GM21360 (cell line): ENCODE measurements at regions not wholly inside any gene's neighbourhood (a gene's known extent, or its start where the extent isn't known, plus 50 kb on each side); places are given as distances from the start of the nearest gene placed in this dataset.
"Not testable (repeated sequence)": the region's sequence is repeated elsewhere in the genome, so short reads cannot be mapped to it uniquely, and the experiment has no call there.

Experiments used
- ATAC-seq: cut with Tn5 transposase; IDR thresholded peaks from one replicate; pipeline ENCODE4 v1.9.1; 2021; ENCODE audit warnings: mild to moderate bottlenecking, moderate library complexity; ENCODE audit not compliant: unreplicated experiment

DNA sequence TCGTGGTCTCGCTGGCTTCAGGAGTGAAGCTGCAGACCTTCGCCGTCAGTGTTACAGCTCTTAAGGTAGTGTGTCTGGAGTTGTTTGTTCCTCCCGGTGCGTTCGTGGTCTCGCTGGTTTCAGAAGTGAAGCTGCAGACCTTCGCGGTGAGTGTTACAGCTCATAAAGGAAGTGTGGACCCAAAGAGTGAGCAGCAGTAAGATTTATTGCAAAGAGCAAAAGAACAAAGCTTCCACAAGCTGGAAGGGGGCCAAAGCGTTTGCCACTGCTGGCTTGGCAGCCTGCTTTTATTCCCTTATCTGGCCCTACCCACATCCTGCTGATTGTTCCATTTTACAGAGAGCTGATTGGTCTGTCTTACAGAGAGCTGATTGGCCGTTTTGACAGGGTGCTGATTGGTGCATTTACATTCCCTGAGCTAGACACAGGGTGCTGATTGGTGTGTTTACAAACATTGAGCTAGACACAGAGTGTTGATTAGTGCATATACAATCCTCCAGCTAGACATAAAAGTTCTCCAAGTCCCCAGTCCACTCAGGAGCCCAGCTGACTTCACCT is 1256.0 kb downstream of the STIM2 start:
- not testable (repeated sequence) for ATAC-seq

DNA sequence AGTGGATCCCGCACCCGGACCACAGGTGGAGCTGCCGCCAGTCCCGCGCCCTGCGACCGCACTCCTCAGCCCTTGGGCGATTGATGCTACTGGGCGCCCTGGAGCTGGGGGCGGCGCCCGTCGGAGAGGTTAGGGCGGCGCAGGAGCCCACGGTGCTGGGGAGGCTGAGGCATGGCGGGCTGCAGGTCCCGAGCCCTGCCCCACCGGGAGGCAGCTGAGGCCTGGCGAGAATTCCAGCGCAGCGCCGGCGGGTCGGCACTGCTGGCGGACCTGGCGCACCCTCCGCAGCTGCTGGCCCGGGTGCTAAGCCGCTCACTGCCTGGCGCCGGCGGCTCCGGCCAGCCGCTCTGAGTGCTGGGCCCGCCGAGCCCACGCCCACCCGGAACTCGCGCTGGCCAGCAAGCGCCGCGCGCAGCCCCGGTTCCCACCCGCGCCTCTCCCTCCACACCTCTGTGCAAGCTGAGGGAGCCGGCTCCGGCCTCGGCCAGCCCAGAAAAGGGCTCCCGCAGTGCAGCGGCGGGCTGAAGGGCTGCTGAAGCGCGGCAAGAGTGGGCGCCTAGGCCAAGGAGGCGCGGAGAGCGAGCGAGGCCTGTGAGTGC is 1256.5 kb downstream of the STIM2 start:
- ATAC-seq = no peak

GRCh38 chr4:28146191-28146590 is 1285.5 kb downstream of the STIM2 start:
- ATAC-seq = no peak

DNA sequence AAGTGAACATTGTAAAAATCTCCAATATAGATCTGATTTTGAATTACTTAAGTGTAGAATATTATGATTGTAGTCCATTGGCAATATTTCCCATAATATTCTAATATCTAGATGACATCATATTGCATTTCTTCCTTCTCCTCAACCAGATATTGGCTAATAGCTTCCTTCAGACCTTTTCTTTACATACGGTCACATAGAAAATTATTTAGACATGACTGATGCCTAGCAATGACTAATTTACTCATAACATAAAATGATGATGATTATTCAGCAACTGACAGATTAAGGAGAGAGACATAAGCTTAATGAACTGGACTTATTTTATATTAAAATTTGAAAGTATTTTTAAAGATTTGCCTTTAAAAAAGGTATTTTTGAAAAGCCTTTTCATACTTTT is 1287.6 kb downstream of the STIM2 start:
- no peak for ATAC-seq

- no peak for ATAC-seq
Observed at GRCh38 chr4:28149762-28150161, 1289.1 kb downstream of the STIM2 start.

GRCh38 chr4:28151314-28151713 is 1290.7 kb downstream of the STIM2 start:
- no peak for ATAC-seq

DNA sequence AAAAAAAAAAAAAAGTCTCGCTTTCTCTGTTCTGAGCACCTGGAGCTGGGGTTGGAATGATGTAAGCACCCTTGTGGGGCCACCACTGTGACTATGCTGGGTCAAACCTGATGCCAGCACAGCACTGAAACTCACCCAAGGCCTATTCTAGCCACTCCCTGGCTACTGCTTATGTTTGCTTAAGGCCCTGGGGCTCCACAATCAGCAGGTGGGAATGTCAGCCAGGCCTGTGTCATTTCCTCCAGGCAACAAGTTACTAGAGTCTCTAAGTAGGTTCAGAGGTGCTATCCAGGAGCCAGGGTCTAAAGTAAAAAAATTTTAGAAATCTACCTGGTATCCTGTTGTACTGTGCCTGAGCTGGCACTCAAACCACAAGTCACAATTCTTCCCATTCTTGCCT is 1306.8 kb downstream of the STIM2 start:
- ATAC-seq = no peak

GRCh38 chr4:28176942-28177341 is 1316.3 kb downstream of the STIM2 start:
- no peak for ATAC-seq

DNA sequence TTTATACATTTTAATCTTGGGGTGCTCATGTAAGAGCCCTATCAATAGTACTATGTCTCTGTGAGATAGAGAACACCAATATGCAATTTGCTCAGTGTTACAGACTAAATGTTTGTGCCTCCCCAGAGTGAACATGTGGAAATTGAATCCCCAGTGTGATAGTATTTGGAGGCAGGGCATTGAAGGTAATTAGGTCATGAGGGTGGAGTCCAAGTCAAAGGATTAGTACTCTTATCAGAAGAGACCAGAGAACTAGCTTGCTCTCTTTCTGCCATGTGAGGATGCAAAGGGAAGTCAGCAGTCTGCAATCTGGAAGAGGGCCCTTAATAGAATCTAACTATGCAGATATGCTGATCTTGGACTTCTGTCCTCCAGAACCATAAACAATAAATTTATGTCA is 1317.0 kb downstream of the STIM2 start:
- no peak for ATAC-seq

- ATAC-seq = no peak
Observed at GRCh38 chr4:28179126-28179525, 1318.5 kb downstream of the STIM2 start.

GRCh38 chr4:28209371-28209924 is 1348.8 kb downstream of the STIM2 start:
- ATAC-seq = no peak

- no peak for ATAC-seq
Observed at GRCh38 chr4:28211676-28212470, 1351.2 kb downstream of the STIM2 start.

DNA sequence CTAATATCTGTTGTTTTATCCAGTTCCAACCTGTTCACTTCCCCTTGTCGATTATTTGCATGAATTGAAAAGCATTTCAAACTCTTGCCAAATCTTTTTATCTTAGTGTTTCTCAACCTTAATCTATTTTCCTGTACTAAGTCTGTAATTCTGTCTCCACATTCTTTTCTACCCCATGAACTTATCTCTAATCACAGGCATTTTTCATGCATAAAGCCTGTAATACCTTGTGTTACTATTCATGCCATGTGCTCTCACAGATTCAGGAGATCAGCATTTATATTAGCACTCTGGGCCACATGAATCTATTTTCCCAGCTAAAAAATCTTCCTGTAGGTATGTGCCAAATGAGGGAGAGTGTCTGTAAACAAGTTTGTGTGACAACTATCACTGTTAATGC is 1360.9 kb downstream of the STIM2 start:
- no peak for ATAC-seq

DNA sequence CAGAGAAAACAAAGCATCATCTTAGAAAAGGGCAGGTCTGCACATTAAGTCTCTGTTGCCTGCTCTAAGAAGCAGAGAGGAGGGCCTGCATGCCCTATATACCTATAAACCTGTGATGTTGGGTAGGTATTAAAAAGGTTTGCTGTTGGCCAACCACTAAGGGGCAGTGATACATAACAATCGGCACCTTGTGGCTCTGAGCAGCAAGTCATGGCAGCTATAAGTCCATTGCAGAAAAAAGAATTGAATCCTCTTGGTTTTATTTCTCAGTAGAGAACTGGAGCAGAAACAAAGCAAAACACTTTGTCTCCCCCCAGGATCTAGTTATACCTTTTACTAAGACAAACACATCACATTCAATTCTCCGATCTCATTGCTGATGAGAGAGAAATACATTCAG is 1364.4 kb downstream of the STIM2 start:
- no peak for ATAC-seq

GRCh38 chr4:28225689-28226353 is 1365.2 kb downstream of the STIM2 start:
- no peak for ATAC-seq

DNA sequence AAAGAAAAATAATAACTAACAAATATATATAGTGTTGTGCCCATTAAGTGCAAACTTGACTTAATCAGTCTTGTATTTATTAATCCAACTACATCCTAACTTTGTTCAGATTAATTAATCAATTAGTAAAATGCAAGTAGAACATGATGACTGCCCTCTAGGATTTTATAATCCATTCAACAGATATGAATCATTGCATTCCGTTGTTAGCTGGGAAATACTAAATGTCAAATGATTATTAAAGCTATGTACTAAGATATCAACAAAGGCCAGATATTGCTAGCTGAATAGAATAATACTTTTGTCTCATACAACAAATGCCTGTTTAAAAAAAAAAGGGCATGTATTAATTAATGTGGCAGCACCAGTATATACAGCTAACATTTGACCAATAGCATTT is 1366.3 kb downstream of the STIM2 start:
- no peak for ATAC-seq

DNA sequence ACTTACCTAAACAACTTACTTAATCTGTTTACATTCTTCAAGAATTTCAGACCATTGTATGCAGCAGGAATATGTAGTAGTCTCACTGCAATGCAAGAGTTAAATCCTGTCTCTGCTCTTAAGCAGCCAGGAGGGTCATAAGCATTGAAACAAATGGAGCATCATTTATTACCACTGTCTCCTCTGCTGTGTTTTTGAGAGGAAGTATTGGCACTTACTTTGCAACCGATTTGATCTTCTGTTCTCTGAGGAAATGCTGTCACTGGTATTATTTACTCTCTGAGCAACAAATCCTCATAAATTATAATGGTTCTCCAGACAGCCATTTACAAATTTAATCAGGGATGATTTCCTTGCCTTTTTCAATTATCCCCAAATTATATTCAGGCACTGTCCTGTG is 1367.1 kb downstream of the STIM2 start:
- no peak for ATAC-seq

GRCh38 chr4:28228561-28229491 is 1368.2 kb downstream of the STIM2 start:
- no peak for ATAC-seq

GRCh38 chr4:28232376-28232775 is 1371.7 kb downstream of the STIM2 start:
- no peak for ATAC-seq

- ATAC-seq = no peak
Observed at GRCh38 chr4:28232951-28233350, 1372.3 kb downstream of the STIM2 start.
